Activated CD8-positive, alpha-beta T cell treated with anti-CD3 and anti-CD28 coated beads, Interleukin-2, amount 10 ng/mL, durations not matched to agents 7 days and 5 days (primary cell): ENCODE measurements at regions not wholly inside any gene's neighbourhood (a gene's known extent, or its start where the extent isn't known, plus 50 kb on each side); places are given as distances from the start of the nearest gene placed in this dataset.

ENCODE experiments used
- ATAC-seq: fragments of 150-1000 bp; cut with Tn5 transposase; one replicate; pipeline ENCODE4 v1.10.0; 2021; ENCODE audit warnings: moderate library complexity
- CTCF ChIA-PET: fragments of 350-600 bp; sonication (Branson Sonifier 250); formaldehyde crosslinking; loops from one replicate; lab custom pipeline; 2021; ENCODE audit warnings: antibody characterized with exemption; lab: Charles Lee
- POLR2A ChIA-PET: fragments of 350-600 bp; sonication (Branson Sonifier 250); formaldehyde crosslinking; loops from one replicate; lab custom pipeline; 2021; ENCODE audit warnings: antibody characterized with exemption; lab: Charles Lee
- DNase-seq: peaks from one replicate; pipeline ENCODE4 v3.0.0-alpha.2; 2020
- H3K27ac Mint-ChIP-seq: one replicate; pipeline ENCODE4 v1.8.0; 2021; ENCODE audit warnings: mild to moderate bottlenecking, mixed read lengths
- H3K27me3 Mint-ChIP-seq: one replicate; pipeline ENCODE4 v1.8.0; 2021; ENCODE audit warnings: low read depth, mixed read lengths
- H3K36me3 Mint-ChIP-seq: one replicate; pipeline ENCODE4 v1.8.0; 2021; ENCODE audit warnings: low read depth, mixed read lengths
- H3K4me1 Mint-ChIP-seq: one replicate; pipeline ENCODE4 v1.8.0; 2021; ENCODE audit warnings: low read depth, mixed read lengths
- H3K4me3 Mint-ChIP-seq: one replicate; pipeline ENCODE4 v1.8.0; 2021; ENCODE audit warnings: mild to moderate bottlenecking, mixed read lengths
- H3K9me3 Mint-ChIP-seq: one replicate; pipeline ENCODE4 v1.8.0; 2022; ENCODE audit warnings: mixed read lengths; ENCODE audit not compliant: insufficient read depth

DNA sequence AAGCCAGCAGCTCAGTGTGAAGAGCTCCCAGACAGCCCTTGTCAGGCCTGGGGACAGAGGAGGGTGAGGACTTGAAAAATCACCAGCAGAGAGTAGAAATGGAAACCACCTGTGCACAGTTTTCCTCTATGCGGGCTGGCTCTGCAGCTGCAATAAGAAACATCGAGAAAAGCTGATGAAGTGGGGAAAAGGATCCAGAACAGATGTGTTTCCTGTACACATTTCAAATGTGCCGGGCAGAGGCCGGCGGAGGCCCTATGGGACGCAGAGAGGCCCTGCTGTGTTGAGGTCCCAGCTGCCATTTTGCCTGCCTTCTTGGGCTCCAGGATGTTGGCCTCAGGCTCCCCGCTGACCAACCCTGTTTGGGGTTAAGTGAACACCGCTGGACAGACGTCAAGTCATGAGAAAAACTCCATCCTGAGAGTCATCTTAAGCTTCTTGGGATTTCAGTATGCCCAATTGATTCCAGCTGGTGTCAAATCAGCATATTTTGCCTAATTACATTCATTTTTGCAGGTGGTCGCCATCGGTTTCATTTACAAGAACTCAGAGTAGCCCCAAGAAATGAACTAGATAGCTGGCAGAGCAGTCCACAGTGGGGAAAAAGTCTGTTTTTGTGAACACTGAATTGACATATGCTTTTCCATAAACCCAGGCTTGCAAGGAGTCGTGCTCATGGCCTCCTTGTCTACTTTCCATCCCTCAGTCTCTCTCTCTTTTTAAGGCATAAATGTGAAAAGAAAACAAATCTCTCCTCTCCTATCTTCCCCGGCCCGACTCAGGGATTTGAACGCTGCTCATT, 150.4 kb upstream of the PHACTR3 start:
- no peaks in the 10 kb centered on the region for H3K4me1 Mint-ChIP-seq
- no peak overlapping the region for H3K27ac Mint-ChIP-seq
- CTCF ChIA-PET = no interaction called here
- no peaks in the 10 kb centered on the region for H3K9me3 Mint-ChIP-seq
- H3K4me3 Mint-ChIP-seq = no peak overlapping the region
- no peaks in the 10 kb centered on the region for H3K36me3 Mint-ChIP-seq
- peaks cover 13% of the 10 kb centered on the region for H3K27me3 Mint-ChIP-seq
- POLR2A ChIA-PET = no interaction called here
- ATAC-seq (no peak), DNase-seq (no peak)

DNA sequence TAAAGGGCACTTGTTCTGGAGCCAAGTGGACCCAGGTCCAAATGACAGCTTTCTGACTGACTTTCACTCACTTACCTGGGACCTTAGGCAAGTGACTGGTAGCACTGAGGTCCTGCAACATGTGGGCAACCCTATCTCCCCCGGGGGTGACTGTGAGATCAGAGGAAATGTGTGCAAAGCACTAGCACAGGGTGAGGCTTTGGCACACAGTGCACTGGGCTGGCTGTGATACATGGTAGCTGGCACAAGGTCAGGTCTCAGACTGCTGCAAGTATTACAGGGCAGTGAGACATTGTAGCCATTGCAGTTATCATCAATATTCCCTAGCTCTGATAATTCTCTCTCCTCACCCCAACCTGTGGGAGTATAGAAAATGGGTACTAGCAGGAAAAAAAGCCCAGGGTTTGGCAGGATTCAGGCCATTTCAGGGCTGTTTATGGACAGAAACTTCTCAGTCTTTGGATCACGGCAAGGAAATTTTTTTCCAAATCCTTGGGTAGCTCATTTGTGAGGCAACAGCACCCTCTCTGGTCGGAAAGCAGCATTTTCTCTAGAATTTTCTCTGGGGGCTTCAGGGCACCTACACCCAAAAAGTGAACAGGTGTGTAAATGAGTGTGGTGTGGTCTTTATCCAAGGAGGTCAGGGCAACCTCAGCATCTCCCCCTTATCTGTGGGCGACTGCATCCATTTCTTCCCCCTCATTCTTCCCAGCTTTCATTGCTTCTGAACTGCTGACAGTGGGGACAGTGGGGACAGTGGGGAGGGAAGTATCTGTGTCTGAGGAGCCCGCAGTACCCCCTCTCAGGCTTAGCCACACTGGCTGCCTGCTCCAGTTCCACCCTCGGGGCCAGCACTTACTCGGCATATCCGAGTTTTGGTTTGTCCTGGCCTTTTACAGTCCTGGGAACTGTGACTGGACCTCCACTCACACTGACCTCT, 148.7 kb upstream of the PHACTR3 start:
- no peaks in the 10 kb centered on the region for H3K4me1 Mint-ChIP-seq
- ATAC-seq (no peak), DNase-seq (peak; percentile 25)
- no peak overlapping the region for H3K27ac Mint-ChIP-seq
- peaks cover 13% of the 10 kb centered on the region for H3K27me3 Mint-ChIP-seq
- no peaks in the 10 kb centered on the region for H3K9me3 Mint-ChIP-seq
- no peak overlapping the region for H3K4me3 Mint-ChIP-seq
- POLR2A ChIA-PET = interaction anchor here (0.5 kb wide), 1 partner anchor 1065 kb away, joined by 3 read pairs; no protein-coding TSS in a partner anchor
- no peaks in the 10 kb centered on the region for H3K36me3 Mint-ChIP-seq
- CTCF ChIA-PET = interaction anchor here (0.7 to 1.4 kb wide), 18 partner anchors 9 to 609 kb away, joined by 3 to 8 read pairs (median 4); partner anchors contain the start of gene GNAS

DNA sequence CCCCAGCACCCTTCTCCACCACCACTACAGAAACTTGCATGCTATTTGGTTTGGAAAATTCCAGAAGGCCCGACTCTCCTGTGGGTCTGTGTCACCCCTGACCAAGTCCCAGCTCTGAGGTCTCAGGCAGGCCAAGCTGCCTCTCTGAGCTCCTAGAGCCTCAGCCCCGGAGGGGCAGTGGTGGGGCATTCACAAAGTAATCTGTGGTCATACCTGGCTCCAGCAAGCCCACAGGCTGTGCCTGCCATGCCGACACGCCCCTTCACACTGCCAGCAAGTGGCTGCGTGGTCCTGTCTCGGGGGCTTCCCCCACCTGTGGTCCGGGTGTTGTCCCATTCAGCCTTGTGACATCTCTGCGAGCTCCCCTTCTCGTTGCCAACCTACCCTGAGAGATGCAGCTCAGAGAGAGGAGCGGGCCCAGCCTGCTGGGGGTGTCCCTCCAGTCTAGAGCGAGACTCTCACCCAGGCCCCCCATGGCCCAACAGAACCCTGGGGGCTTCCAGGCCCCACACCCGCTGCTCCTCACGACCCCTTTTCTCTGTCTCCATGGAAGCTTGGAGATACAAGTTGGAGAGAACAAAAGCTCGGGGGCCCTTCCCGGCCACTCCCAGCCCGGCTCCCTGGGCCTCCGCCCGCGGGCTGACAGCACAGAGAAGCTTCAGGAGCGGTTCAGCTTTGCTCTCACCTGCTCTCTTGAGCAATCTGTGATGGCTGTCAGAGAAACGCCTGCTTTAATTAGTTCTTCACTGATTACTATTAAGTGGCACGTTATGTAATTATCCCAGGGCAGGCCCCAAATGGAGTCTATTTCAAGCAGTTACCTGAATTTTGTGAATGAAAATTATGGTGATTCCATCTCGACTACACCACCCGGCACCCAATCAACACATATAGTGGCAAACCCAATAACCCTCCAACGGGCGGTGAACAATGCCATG, 147.7 kb upstream of the PHACTR3 start:
- CTCF ChIA-PET = interaction anchor here (1.0 to 1.4 kb wide), 6 partner anchors 18 to 587 kb away, joined by 3 to 8 read pairs (median 4); no protein-coding TSS in a partner anchor
- no peak for DNase-seq
- POLR2A ChIA-PET = no interaction called here
- H3K27me3 Mint-ChIP-seq = peaks cover 11% of the 10 kb centered on the region
- H3K27ac Mint-ChIP-seq = no peak overlapping the region
- no peaks in the 10 kb centered on the region for H3K36me3 Mint-ChIP-seq
- H3K9me3 Mint-ChIP-seq = no peaks in the 10 kb centered on the region
- no peak overlapping the region for H3K4me3 Mint-ChIP-seq
- H3K4me1 Mint-ChIP-seq = no peaks in the 10 kb centered on the region
- ATAC-seq = no peak

- ChIA-PET CTCF (no interaction called here), POLR2A (no interaction called here)
- H3K27me3 Mint-ChIP-seq = peaks cover 10% of the 10 kb centered on the region
- no peaks in the 10 kb centered on the region for H3K4me1 Mint-ChIP-seq
- ATAC-seq (no peak), DNase-seq (no peak)
- no peaks in the 10 kb centered on the region for H3K36me3 Mint-ChIP-seq
- no peak overlapping the region for H3K4me3 Mint-ChIP-seq
- H3K9me3 Mint-ChIP-seq = no peaks in the 10 kb centered on the region
- H3K27ac Mint-ChIP-seq = no peak overlapping the region
Observed at GRCh38 chr20:59458645-59459044, 145.7 kb upstream of the PHACTR3 start.

- Mint-ChIP-seq H3K27me3 (peaks cover 10% of the 10 kb centered on the region), H3K36me3 (no peaks in the 10 kb centered on the region), H3K4me1 (no peaks in the 10 kb centered on the region), H3K9me3 (no peaks in the 10 kb centered on the region), H3K27ac (no peak overlapping the region), H3K4me3 (no peak overlapping the region)
- CTCF ChIA-PET = no interaction called here
- POLR2A ChIA-PET = no interaction called here
- DNase-seq = no peak
- no peak for ATAC-seq
Observed at GRCh38 chr20:59459586-59459985, 144.8 kb upstream of the PHACTR3 start.

DNA sequence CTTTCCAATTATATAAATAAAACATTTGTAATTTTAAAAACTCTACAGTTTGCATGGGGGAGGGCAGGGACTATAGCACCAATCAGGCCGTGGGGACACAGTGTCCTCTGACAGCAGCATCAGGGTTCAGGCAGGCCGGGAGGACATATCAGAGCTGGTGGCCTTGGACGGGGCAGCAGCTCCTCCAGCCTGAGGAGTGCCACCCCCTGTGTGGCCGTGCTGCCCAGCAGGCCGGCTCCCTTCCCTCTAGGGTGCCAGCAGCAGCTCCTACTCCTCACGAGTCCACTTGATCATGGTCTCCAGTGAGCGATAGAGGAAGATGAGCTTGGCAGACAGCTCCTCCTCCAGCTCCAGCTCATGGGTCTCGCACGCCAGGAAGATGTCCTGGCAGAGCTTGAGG, 144.0 kb upstream of the PHACTR3 start:
- H3K4me3 Mint-ChIP-seq = no peak overlapping the region
- no peak overlapping the region for H3K27ac Mint-ChIP-seq
- ChIA-PET CTCF (interaction anchor here (1.6 kb wide), 1 partner anchor 36 kb away, joined by 6 read pairs; no protein-coding TSS in a partner anchor), POLR2A (no interaction called here)
- peaks cover 10% of the 10 kb centered on the region for H3K27me3 Mint-ChIP-seq
- ATAC-seq = no peak
- H3K36me3 Mint-ChIP-seq = no peaks in the 10 kb centered on the region
- H3K4me1 Mint-ChIP-seq = no peaks in the 10 kb centered on the region
- DNase-seq = no peak
- no peaks in the 10 kb centered on the region for H3K9me3 Mint-ChIP-seq

DNA sequence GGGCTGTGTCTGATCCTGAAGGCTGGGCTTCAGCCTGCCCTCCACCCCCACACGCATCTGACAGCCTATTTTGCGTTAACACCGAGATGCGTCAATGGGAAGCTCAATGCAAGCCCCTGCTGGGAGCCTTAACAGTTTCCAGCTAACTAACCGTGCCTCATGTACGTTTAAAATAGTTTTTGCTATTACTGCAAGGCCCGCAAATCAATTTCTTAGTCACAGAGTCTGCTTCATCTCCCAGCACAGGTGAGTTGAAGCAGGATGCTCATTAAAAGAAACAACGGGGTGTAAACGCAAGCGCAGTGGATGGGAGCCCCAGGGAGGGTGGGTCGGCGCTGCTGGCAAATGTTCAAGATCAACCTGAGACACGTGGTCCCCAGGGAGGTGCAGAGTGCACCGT, 142.8 kb upstream of the PHACTR3 start:
- no peaks in the 10 kb centered on the region for H3K9me3 Mint-ChIP-seq
- H3K27ac Mint-ChIP-seq = no peak overlapping the region
- H3K4me3 Mint-ChIP-seq = no peak overlapping the region
- no peaks in the 10 kb centered on the region for H3K4me1 Mint-ChIP-seq
- POLR2A ChIA-PET = no interaction called here
- H3K27me3 Mint-ChIP-seq = peaks cover 9% of the 10 kb centered on the region
- CTCF ChIA-PET = interaction anchor here (1.6 kb wide), 1 partner anchor 35 kb away, joined by 6 read pairs; no protein-coding TSS in a partner anchor
- no peak for DNase-seq
- ATAC-seq = no peak
- H3K36me3 Mint-ChIP-seq = no peaks in the 10 kb centered on the region

- ChIA-PET POLR2A (no interaction called here), CTCF (no interaction called here)
- H3K27me3 Mint-ChIP-seq = peaks cover 9% of the 10 kb centered on the region
- ATAC-seq = no peak
- no peak for DNase-seq
- H3K4me1 Mint-ChIP-seq = no peaks in the 10 kb centered on the region
- H3K4me3 Mint-ChIP-seq = no peak overlapping the region
- H3K36me3 Mint-ChIP-seq = no peaks in the 10 kb centered on the region
- H3K27ac Mint-ChIP-seq = no peak overlapping the region
- no peaks in the 10 kb centered on the region for H3K9me3 Mint-ChIP-seq
Observed at GRCh38 chr20:59462249-59462648, 142.1 kb upstream of the PHACTR3 start.

- Mint-ChIP-seq H3K4me3 (no peak overlapping the region), H3K27me3 (peaks cover 3% of the 10 kb centered on the region), H3K4me1 (no peaks in the 10 kb centered on the region), H3K9me3 (no peaks in the 10 kb centered on the region), H3K36me3 (no peaks in the 10 kb centered on the region), H3K27ac (no peak overlapping the region)
- POLR2A ChIA-PET = no interaction called here
- ATAC-seq (no peak), DNase-seq (no peak)
- CTCF ChIA-PET = no interaction called here
Observed at GRCh38 chr20:59463541-59463940, 140.8 kb upstream of the PHACTR3 start.

GRCh38 chr20:59466107-59466815, 138.1 kb upstream of the PHACTR3 start:
- ATAC-seq = no peak
- POLR2A ChIA-PET = no interaction called here
- no peaks in the 10 kb centered on the region for H3K36me3 Mint-ChIP-seq
- CTCF ChIA-PET = no interaction called here
- H3K27ac Mint-ChIP-seq = no peak overlapping the region
- no peaks in the 10 kb centered on the region for H3K9me3 Mint-ChIP-seq
- H3K4me1 Mint-ChIP-seq = no peaks in the 10 kb centered on the region
- DNase-seq = no peak
- no peak overlapping the region for H3K4me3 Mint-ChIP-seq
- H3K27me3 Mint-ChIP-seq = no peaks in the 10 kb centered on the region

- Mint-ChIP-seq H3K27ac (no peak overlapping the region), H3K4me1 (no peaks in the 10 kb centered on the region)
- CTCF ChIA-PET = no interaction called here
Observed at GRCh38 chr20:59468831-59469230, 135.5 kb upstream of the PHACTR3 start.

More at GRCh38 chr20:59468831-59469230, 135.5 kb upstream of the PHACTR3 start:
- DNase-seq (no peak), ATAC-seq (no peak)
- Mint-ChIP-seq H3K36me3 (no peaks in the 10 kb centered on the region), H3K9me3 (no peaks in the 10 kb centered on the region), H3K4me3 (no peak overlapping the region), H3K27me3 (peaks cover 11% of the 10 kb centered on the region)
- POLR2A ChIA-PET = no interaction called here
